DND-41 (cell line): ENCODE measurements at regions not wholly inside any gene's neighbourhood (a gene's known extent, or its start where the extent isn't known, plus 50 kb on each side); places are given as distances from the start of the nearest gene placed in this dataset.

Source experiments
- EZH2 ChIP-seq: IDR thresholded peaks from 3 replicates; pipeline ENCODE4 v1.6.1; 2012; ENCODE audit warnings: borderline replicate concordance, low read depth, mild to moderate bottlenecking, moderate library complexity, low read length, inconsistent platforms; ENCODE audit not compliant: severe bottlenecking
- TF ChIP-seq, protein P1 (sequence below): IDR thresholded peaks from 2 replicates; pipeline ENCODE4 v1.5.1; 2012; ENCODE audit warnings: borderline replicate concordance, low read length, moderate library complexity, mild to moderate bottlenecking; ENCODE audit not compliant: poor library complexity, severe bottlenecking; ENCODE audit errors: extremely low read depth

DNA sequence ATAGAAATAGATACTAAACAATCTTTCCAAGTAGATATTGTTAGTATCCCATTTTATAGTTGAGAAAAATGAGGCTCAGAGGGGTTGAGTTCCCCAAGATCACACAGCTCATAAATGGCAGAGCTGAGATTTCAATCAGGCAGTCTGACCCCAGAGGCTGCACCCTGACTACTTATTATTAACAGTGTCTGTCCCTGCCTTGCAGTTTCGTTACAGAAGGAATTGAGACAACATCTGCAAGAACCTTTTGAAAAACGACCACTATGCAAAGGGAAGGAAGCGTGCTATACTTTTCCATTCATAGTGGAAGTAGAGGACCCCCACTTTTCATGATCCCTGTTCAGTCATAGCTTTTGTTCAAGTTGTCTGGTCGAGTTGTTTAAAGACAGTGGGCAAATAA lies 53.2 kb upstream of the SEC11C start:
- TF ChIP-seq, protein P1, sequence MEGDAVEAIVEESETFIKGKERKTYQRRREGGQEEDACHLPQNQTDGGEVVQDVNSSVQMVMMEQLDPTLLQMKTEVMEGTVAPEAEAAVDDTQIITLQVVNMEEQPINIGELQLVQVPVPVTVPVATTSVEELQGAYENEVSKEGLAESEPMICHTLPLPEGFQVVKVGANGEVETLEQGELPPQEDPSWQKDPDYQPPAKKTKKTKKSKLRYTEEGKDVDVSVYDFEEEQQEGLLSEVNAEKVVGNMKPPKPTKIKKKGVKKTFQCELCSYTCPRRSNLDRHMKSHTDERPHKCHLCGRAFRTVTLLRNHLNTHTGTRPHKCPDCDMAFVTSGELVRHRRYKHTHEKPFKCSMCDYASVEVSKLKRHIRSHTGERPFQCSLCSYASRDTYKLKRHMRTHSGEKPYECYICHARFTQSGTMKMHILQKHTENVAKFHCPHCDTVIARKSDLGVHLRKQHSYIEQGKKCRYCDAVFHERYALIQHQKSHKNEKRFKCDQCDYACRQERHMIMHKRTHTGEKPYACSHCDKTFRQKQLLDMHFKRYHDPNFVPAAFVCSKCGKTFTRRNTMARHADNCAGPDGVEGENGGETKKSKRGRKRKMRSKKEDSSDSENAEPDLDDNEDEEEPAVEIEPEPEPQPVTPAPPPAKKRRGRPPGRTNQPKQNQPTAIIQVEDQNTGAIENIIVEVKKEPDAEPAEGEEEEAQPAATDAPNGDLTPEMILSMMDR, result no peak
- no peak for TF ChIP-seq EZH2
